DMS153 treated with DMSO at 0.1 percent for 48 hours (cell line): ENCODE measurements at regions not wholly inside any gene's neighbourhood (a gene's known extent, or its start where the extent isn't known, plus 50 kb on each side); places are given as distances from the start of the nearest gene placed in this dataset.
"Not testable (repeated sequence)": the region's sequence is repeated elsewhere in the genome, so short reads cannot be mapped to it uniquely, and the experiment has no call there.

Experiments
- DNase-seq: peaks from one replicate; lab custom pipeline; 2025; ENCODE audit not compliant: unreplicated experiment; lab: John Stamatoyannopoulos, UW

- no peak for DNase-seq
These were observed 92.3 kb upstream of the IVNS1ABP start for GRCh38 chr1:185409345-185409744.

GRCh38 chr1:185408700-185409270 lies 91.7 kb upstream of the IVNS1ABP start:
- DNase-seq = no peak

- DNase-seq = no peak
These were observed 89.6 kb upstream of the IVNS1ABP start for GRCh38 chr1:185406691-185407009.

DNA sequence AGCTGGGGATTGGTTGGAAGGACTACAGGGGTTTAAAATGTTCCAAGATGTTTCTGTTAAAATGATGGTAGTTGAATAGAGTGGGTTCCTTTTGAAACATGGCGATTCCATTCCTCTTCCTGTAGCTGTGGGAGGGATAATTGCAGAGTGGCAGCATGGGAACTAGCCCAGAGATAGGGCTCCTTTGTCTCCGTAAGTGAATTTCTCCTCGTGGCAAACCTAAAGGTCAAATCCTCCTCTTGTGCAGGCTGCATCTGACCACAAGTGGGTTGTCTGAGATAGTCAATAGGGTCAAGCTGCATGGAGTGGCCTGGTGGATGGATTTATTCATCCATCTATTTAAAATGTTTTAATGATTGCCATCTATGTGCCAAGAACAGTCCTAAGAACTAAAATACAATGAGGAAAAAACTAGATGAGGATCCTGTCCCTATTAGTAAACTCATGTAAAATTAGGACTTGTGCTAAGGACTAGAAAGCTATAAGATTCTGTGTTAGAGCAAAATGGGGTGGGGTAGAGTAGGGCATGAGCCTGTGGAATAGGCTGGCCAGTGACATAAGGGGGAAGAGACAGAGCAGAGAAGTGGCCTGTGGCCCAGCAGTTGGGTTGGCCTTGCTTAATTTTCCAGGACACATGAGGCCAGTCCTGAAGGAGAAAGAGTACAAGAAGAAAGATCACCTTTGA lies 89.1 kb upstream of the IVNS1ABP start:
- DNase-seq = no peak

DNA sequence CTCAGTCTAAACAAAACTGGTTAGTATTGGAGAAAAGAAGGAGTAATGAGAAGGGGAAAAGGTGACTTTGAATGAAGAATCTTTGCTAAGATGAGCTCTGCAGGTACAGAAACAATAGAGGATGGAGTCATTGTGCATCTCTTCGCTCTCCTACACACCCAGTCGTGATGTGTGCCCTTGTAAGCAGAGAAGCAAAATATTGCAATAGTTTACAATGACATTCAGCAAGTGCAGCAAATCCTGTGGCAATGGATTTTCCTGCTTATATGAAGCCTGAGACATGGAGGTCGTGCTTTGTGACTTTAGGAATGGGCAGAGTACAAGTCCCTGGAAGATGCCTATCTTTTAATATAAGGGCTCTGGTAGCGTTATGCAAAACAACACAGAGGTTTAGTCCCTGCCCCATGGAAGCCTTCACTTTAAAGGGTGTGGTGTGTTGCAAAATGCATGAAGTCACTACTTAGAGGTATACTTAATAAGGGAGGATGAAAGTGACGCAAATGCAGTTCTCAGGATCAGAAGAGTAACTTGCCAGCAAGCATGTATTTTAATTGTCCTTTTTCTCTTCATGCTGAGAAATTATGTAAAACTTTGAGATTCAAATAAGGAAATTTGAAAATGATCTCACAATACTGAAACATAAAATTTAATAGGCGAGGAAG lies 88.0 kb upstream of the IVNS1ABP start:
- DNase-seq = no peak

DNA sequence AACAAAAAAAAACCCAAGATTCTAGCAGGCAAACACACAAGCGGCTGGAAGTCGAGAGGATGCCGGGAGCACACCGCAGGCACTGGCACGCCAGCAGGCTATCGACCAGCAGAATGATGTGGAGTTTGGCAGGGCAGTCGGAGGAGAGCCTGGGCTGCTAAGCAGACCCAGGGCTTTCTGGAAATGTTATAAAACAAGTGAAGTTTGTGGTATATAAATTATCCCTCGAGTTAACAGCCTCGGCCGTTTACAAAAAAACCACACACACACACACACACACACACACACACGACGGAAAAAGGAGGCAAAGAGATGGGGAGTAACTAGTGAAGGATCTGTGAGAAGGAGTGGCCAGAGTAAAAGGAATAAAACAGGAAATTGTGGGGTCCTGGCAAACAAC lies 87.2 kb upstream of the IVNS1ABP start:
- no peak for DNase-seq

- no peak for DNase-seq
These were observed 85.9 kb upstream of the IVNS1ABP start for GRCh38 chr1:185402930-185403329.

GRCh38 chr1:185401019-185401418 lies 84.0 kb upstream of the IVNS1ABP start:
- no peak for DNase-seq

- DNase-seq = no peak
These were observed 83.0 kb upstream of the IVNS1ABP start for GRCh38 chr1:185400052-185400451.

DNA sequence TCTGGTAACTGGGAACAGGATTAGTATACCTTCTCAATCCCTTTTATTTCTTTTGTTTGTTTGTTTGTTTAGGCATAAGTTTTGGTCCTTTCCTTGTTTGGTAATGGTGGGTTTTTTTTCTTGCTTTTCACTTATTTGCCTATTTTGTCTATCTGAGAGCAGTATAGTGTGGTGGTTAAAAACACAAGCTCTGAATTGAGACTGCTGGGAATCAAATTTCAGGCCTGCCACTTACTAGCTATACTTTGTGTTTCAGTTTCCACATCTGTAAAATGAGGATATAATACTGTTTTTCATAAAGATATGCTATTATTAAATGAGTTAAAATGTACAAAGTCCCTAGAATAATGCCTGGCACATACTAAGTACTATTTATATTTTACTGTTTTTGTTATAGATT lies 81.6 kb upstream of the IVNS1ABP start:
- no peak for DNase-seq

- no peak for DNase-seq
These were observed 81.0 kb upstream of the IVNS1ABP start for GRCh38 chr1:185398022-185398421.

GRCh38 chr1:185397183-185397582 lies 80.1 kb upstream of the IVNS1ABP start:
- no peak for DNase-seq

- no peak for DNase-seq
These were observed 79.1 kb upstream of the IVNS1ABP start for GRCh38 chr1:185396126-185396525.

DNA sequence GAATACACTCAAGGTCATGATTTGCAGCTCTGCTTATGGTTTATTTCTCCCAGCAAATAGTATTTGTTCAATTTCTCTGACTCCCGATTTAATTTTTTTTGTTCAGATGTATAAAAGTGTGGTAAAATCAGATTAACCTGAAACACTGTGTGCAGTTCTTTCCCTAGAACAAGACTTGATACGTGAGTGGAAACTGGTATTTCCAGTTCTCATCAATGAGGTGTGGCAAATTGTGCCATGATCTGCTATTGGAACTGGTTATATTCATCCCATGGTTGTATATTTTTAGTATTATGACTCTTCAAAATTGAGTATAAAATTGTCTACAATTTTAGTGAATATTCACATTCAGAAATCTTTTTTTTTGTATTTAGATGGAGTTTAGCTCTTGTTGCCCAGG lies 76.8 kb upstream of the IVNS1ABP start:
- DNase-seq = no peak

DNA sequence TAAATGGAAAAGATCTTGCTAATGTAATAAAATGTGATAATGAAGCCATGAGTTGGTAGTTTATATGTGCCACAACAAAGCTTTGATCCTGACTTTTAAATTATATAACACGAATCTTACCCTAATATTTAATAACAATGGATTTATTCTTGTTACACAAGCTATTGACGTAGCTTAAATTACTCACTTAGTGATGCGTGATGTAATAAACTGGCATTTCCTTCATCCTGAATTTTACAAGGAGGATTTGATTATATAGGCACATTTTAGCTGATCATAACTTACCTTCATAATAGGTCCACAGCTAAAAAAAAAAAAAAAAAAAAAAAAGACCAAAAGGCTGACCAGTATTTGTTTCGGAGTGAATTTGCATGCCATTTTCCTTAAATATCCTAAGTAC lies 76.2 kb upstream of the IVNS1ABP start:
- no peak for DNase-seq

DNA sequence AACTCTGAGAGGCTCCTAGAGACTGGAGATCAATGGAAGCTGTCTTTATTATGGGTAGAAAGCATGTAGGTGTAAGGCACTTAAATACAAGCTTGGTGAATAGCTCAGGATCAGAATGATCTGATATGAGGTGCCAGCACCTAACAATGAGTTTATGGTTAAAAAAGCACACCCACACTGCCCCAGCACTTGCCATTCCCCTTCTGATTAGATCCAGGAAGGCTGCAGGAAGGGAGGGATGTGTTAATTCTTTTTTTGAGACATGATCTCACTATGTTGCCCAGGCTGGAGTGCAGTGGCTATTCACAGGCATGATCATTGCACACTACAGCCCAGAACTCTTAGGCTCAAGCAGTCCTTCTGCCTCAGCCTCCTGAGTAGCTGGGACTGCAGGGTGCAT lies 71.8 kb upstream of the IVNS1ABP start:
- DNase-seq = no peak

DNA sequence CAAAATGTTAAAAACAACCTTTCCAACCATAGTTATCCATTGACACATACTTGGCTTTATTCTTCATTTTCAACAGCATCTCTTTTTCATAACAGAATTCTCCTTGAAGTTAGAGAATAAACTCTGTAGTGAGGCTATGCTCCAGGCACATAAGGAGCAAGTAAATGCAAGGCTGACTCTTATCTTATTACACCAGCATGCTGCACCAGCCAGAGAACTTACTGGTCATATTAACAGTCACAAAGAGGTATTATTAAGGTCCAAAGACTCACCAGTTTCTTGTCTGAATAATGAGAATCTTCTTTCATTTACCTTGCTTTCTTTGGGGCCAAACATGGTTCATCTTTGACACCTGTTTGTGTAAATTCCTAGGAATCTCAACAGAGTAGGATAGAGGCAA lies 71.3 kb upstream of the IVNS1ABP start:
- DNase-seq = no peak

DNA sequence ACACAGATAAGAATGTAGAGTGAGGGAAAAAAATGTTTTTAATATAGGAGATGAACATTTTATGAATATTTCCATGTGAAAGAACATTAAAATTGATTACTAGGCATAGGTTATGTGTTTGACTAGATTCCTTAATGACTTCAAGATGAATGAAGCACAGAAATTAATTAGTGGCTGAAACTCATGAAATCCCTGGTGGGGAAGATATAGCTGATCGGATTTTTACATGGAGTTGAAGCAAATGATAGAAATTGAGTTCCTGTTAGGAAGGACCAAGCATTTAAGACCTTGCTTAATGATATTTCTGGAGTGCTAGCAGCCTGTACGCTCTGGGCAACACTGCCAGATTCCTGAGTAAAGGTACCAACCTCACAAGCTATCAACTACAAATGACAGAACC lies 68.9 kb upstream of the IVNS1ABP start:
- DNase-seq = no peak

GRCh38 chr1:185383805-185384204 lies 66.8 kb upstream of the IVNS1ABP start:
- not testable (repeated sequence) for DNase-seq

DNA sequence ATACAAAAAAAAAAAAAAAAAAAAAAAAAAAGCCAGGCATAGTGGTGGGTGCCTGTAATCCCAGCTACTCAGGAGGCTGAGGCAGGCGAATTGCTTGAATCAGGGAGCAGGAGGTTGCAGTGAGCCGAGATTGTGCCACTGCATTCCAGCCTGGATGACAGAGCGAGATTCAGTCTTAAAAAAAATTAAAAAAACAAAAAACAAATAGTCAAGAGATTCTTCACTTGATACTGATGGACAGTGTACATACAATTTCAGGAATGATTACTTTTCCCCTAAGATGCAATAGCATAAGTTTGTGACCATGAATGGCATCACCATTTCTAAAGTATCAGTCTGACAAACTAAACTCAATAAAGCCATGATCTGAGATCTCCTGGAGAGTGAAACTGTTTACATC lies 60.8 kb upstream of the IVNS1ABP start:
- no peak for DNase-seq

DNA sequence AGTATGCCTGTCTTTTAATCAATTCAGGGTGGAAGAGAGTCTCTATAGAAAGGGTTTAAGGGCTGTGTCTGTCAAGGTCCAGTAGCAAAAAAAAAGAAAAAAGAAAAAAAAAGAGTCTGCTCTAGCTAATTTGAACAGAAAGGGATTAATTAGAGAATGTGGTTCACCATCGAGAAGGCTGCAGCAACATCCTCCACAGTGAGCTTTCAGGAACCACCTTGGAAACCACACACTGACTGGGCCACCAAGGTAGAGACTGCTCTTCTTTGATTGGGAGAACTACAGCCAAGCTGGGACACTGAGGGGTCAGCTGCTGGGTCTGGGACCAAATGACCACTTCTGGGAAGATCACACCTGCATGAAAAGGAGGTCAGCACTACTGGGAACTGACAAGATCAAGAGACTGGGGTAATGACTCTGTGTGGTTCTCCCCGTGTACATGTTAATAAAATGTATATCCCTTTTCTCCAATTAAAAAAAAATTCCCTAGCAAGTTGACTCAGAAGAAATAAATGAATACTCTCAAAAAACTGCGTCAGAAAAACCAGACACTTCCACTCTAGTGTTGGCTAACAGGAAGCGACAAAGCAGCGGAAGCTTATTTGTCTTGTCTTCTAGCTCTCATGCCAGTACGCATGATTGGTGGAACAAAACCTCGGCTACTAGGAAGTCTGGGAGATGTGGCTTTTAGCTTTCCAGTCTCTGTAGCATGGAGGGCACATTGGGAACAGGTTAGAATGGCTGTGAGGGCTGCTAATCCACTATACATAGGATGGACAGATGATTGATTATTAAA lies 60.0 kb upstream of the IVNS1ABP start:
- no peak for DNase-seq

GRCh38 chr1:185376288-185376687 lies 59.2 kb upstream of the IVNS1ABP start:
- DNase-seq = no peak
